SU-DHL-6 (cell line): ENCODE measurements at regions not wholly inside any gene's neighbourhood (a gene's known extent, or its start where the extent isn't known, plus 50 kb on each side); places are given as distances from the start of the nearest gene placed in this dataset.

Experiments
- EZH2phosphoT487 ChIP-seq: fragments of 200-600 bp; sonication (generic), shearing (Covaris generic); conservative IDR thresholded peaks from 2 replicates; pipeline ENCODE4 v1.6.1; 2018; ENCODE audit warnings: mild to moderate bottlenecking, antibody characterized with exemption, low read length, moderate library complexity, mixed read lengths
- TF ChIP-seq, protein P1 (sequence below): fragments of 200-600 bp; sonication (generic); IDR thresholded peaks from one replicate; pipeline ENCODE4 v1.5.1; 2017; ENCODE audit warnings: antibody characterized with exemption, mild to moderate bottlenecking, low read length, moderate library complexity; ENCODE audit not compliant: insufficient read depth, poor library complexity, severe bottlenecking

DNA sequence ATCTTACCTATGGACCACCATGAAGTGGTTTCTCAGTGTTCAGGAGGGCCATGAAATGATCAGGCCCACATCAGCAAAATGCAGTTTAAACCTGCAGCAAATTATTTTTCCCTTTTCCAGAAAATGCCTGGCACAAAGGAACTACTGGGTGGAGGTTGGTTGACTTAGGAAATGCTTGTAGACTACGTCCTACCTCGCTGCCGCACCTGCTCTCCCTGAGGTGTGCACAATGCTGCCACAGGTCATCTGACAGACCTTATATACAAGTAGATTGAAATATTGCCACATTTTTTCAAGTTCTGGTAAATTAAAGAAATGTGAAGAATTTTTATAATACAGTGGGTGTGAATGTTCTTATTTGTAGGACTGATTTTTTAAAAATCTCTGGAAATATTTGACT, 166.7 kb upstream of the PDE4B start:
- TF ChIP-seq, protein P1, sequence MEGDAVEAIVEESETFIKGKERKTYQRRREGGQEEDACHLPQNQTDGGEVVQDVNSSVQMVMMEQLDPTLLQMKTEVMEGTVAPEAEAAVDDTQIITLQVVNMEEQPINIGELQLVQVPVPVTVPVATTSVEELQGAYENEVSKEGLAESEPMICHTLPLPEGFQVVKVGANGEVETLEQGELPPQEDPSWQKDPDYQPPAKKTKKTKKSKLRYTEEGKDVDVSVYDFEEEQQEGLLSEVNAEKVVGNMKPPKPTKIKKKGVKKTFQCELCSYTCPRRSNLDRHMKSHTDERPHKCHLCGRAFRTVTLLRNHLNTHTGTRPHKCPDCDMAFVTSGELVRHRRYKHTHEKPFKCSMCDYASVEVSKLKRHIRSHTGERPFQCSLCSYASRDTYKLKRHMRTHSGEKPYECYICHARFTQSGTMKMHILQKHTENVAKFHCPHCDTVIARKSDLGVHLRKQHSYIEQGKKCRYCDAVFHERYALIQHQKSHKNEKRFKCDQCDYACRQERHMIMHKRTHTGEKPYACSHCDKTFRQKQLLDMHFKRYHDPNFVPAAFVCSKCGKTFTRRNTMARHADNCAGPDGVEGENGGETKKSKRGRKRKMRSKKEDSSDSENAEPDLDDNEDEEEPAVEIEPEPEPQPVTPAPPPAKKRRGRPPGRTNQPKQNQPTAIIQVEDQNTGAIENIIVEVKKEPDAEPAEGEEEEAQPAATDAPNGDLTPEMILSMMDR: no peak
- no peak for TF ChIP-seq EZH2phosphoT487
